Fibroblast of villous mesenchyme (primary cell): ENCODE measurements at regions not wholly inside any gene's neighbourhood (a gene's known extent, or its start where the extent isn't known, plus 50 kb on each side); places are given as distances from the start of the nearest gene placed in this dataset. TPM values are rescaled to one million over a fixed set of nuclear protein-coding genes. Genes with fewer than 3 reads are reported as not detected.
"Not testable (repeated sequence)": the region's sequence is repeated elsewhere in the genome, so short reads cannot be mapped to it uniquely, and the experiment has no call there.

Source experiments
- DNase-seq: peaks from one replicate; pipeline ENCODE4 v3.0.0-alpha.2; 2010; ENCODE audit warnings: low read depth
- H3K4me3 ChIP-seq: 2 replicates; pipeline ENCODE4 v1.5.1; 2011; ENCODE audit warnings: low read depth, mild to moderate bottlenecking, low read length
- CTCF ChIP-seq: IDR thresholded peaks from 2 replicates; pipeline ENCODE4 v1.5.1; 2012; ENCODE audit warnings: low read depth, mild to moderate bottlenecking, low read length; ENCODE audit not compliant: insufficient read depth
- small RNA-seq: library from RNA; depleted of rRNA; stranded (forward); fragments of <200 nt; gene quantifications from one replicate; pipeline ENCODE3, GENCODE V24; 2012

DNA sequence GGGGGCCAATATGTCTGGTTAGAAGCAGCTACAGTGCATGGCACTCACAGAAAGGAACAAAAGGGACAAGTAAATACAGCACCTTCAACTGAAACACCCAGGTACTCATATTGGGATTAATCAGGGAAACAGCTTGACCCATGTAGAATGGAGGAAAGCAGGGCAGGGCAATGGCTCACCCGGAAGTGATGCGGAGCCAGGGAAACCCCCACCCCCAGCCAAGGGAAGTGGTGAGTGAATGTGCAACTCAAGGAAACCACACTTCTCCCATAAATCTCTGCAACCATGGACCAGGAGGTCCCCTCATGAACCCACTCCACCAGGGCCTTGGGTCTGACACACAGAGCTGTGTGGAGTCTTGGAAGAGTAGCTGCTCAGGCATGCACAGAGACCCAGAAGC, 117.1 kb downstream of the MTHFS start:
- DNase-seq = no peak
- H3K4me3 ChIP-seq = no peak overlapping the region
- no peak for TF ChIP-seq CTCF

DNA sequence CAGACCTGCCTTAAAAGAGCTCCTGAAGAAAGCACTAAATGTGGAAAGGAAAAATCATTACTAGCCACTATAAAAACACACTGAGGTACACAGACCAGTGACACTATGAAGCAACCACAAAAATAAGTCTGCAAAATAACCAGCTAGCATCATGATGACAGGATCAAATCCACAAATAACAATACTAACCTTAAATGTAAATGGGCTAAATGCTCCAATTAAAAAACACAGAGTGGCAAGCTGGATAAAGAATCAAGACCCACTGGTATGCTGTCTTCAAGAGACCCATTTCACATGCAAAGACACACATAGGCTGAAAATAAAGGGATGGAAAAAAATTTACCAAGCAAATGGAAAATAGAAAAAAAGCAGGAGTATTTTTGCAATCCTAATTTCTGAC, 114.5 kb downstream of the MTHFS start:
- not testable (repeated sequence) for DNase-seq, H3K4me3 ChIP-seq

Small RNA genes in the stretch of these regions (small RNA-seq; reads per million reads assigned to genes)
- gene AC026826.2 (not detected), gene AC026826.3 (not detected)
